HG03064 (cell line): ENCODE measurements at regions not wholly inside any gene's neighbourhood (a gene's known extent, or its start where the extent isn't known, plus 50 kb on each side); places are given as distances from the start of the nearest gene placed in this dataset.
"Not testable (repeated sequence)": the region's sequence is repeated elsewhere in the genome, so short reads cannot be mapped to it uniquely, and the experiment has no call there.

Experiments used
- ATAC-seq: cut with Tn5 transposase; IDR thresholded peaks from one replicate; pipeline ENCODE4 v1.9.1; 2021; ENCODE audit warnings: low read depth; ENCODE audit not compliant: unreplicated experiment

- ATAC-seq: no peak
Measured at GRCh38 chr6:169019727-169020491, 233.7 kb downstream of the THBS2 start.

- ATAC-seq: no peak
Measured at GRCh38 chr6:169019111-169019510, 234.5 kb downstream of the THBS2 start.

DNA sequence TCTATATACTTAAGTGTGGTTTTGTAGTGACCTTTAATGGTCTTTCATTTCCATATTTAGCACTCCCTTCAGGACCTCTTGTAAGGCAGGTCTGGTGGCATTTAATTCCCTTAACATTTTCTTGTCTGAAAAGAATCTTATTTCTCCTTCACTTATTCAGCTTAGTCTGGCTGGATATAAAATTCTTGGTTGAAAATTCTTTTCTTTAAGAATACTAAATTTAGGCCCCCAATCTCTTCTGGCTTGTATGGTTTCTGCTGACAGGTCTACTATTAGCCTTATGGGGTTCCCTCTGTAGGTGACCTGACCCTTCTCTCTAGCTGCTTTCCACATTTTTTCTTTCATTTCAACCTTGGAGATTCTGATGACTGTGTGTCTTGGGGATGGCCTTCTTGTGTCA lies 236.9 kb downstream of the THBS2 start:
- ATAC-seq: no peak

- ATAC-seq: no peak
Measured at GRCh38 chr6:169014211-169015197, 239.1 kb downstream of the THBS2 start.

DNA sequence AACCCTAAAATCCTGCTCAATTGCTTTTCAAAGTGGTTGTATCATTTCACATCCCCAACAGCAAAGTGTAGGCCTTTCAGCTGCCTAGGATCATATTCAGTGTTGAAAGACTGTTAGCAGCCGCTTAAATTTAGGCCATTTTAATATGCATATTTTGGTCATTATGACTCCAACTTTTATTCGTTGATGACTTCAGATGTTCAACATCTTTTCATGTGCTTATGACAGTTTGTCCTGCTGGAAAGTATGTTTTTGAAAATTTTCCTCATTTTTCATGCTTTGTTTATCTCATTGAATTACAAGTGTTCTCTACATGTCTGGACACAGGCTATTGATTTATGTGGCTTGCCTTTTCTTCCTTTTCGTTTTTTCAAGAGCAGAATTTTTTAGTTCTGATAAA lies 244.0 kb downstream of the THBS2 start:
- ATAC-seq: no peak

DNA sequence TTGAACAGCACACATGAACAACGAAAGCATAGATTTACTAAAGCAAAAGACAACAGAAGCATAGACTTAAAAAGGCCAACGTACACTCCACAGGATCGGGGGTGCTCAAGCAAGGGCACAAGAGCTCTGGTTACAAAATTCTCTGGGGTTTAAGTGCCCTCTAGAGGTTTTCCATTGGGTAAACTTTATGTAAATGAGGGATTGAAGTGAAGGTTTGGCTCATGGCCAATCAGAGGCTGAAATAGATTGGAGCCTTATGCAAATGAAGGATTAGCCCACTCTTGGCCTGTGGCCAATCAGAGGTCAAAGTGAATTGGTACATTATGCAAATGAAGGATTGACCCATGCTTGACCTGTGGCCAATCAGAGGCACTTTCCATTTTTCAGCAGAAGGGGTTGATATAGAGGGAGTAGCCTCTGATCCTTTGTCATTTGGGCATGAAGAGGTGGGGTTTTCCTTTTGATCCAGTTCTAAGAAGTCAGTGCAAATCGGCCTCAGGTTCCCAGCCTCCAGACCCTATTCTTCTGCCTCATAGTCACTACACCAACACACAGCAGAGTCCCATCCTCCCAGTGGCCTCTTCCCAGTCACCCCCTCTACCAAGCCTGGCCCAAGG lies 244.9 kb downstream of the THBS2 start:
- ATAC-seq: no peak

DNA sequence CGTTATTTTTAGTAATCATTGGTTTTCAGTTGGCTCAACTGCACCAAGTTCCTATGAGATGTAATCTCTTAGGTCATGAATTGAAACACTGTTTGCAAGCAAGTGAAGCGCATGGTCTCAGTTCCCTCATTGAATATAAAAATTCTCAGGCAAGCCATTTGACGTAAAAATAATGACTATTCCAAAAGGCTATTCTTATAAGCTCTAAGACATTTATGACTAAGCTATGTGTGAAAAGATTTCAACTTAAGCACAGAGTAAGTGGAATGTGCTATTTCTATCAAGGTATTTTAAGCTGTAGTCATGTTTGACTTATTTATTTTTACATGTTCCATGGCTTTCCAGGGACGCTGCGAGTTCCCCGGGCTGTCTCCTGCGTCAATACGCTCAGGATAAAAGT lies 248.5 kb downstream of the THBS2 start:
- ATAC-seq: no peak

GRCh38 chr6:169000022-169000421 lies 253.6 kb downstream of the THBS2 start:
- ATAC-seq: no peak

GRCh38 chr6:168999392-168999791 lies 254.3 kb downstream of the THBS2 start:
- no peak for ATAC-seq

DNA sequence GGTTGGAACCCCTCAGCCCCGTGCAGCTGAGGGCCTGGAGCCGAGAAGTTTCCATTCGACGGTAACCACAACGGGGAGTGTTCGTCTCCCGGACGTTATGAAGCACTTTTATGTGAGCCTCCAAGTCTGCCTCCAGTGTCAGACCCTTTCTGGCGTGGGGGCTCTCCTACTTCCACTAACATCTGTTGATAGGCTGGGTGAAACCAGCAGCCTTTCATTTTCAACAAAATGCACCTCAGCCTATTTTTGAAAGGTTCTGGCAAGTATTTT lies 257.4 kb downstream of the THBS2 start:
- no peak for ATAC-seq

DNA sequence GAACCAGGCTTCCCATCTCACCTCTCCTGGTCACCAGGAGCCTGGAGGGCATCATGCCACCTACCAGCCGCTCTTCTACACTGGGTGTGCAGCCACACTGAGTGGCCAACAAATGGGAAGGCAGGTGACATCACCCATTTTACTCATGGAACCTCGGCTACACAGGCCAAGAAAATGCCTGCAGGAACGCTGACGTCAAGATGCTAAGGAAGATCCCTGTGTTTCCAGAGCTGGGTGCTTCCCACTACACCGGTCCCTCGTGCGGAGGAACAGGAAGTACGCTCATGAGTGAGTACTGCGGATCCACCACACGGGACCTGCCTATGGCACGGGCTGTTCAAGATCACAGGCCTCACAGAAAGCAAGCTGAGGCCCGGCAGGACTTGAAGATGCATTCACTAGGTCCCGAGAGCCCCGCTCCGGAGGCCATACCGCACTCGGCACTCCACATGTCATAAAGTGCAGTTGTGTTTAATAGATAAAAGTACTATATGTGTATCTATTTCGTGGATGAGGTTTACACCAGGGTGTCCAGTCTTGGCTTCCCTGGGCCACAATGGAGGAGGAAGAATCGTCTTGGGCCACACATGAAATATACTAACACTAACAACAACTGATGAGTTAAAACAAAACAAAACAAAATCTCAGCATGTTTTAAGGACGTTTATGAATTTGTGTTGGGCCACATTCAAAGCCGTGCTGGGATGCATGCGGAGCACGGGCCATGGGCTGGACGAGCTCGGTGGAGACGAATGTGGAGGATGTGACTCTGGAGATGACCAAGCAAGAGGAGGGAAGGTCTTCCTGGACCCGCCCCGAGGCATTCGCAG lies 257.9 kb downstream of the THBS2 start:
- ATAC-seq: no peak

DNA sequence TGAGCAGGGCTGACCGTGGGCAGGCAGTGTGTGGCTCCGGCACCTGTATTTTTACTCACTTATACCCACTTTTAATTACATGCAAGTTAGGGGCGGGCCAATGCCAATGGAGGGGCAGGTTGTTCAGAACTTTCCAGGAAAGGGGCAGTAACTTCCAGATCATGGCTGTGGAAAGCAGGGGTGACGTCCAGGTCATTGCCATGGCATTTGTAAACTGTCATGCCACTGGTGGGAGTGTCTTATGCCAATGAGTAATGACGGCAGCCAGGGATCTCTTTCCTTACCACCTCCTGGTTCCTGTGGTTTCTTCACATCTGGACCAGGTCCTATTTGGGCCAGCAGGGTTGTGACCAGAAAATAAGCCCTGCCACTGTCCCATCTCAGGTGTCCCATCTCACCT lies 258.7 kb downstream of the THBS2 start:
- no peak for ATAC-seq

- ATAC-seq: no peak
Measured at GRCh38 chr6:168992446-168993144, 261.1 kb downstream of the THBS2 start.

DNA sequence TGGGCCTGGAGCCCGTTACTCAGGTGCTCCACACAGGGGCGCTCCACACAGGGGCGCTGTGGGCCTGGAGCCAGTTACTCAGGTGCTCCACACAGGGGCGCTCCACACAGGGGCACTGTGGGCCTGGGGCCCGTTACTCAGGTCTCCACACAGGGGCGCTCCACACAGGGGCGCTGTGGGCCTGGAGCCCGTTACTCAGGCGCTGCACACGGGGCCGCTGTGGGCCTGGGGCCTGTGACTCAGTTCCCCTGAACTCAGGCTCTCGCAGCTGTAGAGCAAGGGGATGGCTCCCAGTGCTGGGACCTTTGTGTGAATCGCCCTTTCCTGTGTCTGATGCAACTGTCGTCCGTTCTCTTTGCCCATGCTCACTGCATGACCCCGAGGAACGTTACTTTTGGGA lies 262.0 kb downstream of the THBS2 start:
- ATAC-seq: not testable (repeated sequence)

- no peak for ATAC-seq
Measured at GRCh38 chr6:168990019-168990751, 263.5 kb downstream of the THBS2 start.

- no peak for ATAC-seq
Measured at GRCh38 chr6:168989421-168989820, 264.2 kb downstream of the THBS2 start.

DNA sequence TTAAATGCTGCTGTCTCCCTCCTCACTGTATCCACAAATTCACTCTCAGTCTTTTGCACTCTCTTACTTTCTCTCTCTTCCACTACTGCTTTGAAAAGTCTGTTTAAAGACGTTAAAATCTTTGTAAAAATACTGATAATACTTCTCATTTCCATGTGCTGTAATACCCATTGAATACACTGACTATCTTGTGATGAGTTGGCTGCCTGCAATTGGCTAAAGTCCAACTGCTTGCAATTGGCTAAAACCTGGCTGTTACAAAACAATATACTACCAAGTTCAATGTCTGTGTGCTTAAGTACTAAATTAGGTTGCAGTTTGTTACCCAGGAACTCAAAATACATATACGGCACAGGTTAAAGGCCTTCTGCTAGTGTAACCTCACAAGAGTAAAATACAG lies 264.8 kb downstream of the THBS2 start:
- ATAC-seq: no peak

GRCh38 chr6:168988280-168988679 lies 265.4 kb downstream of the THBS2 start:
- ATAC-seq: no peak

DNA sequence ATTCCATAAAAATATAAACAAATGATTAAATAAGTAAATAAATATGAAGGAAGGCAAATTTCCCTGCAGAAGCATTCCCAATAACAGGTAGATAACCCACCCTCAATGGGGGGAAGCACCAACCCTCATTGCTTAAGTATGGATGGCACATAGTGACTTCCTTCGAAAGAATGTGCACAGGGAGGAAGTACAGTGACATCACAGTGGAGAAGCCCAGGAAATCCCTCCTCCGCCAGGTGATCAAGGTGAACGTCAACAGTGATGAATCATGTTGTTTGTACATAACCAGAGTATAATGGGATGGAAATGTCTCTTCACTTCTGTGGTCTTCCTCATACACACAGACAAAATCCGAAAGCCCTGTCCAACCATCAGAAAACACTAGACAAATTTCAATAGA lies 267.9 kb downstream of the THBS2 start:
- ATAC-seq: no peak
